IMR-90 (cell line): ENCODE measurements at regions not wholly inside any gene's neighbourhood (a gene's known extent, or its start where the extent isn't known, plus 50 kb on each side); places are given as distances from the start of the nearest gene placed in this dataset.

Source experiments
- BHLHE40 ChIP-seq: fragments of 150-350 bp; IDR thresholded peaks from 2 replicates; pipeline ENCODE4 v1.6.1; 2016; ENCODE audit warnings: mild to moderate bottlenecking, low read depth, low read length
- CEBPB ChIP-seq: IDR thresholded peaks from 2 replicates; pipeline ENCODE4 v1.6.1; 2012; ENCODE audit warnings: low read depth, low read length, improper control_type of control experiment
- CHD1 ChIP-seq: IDR thresholded peaks from 2 replicates; pipeline ENCODE4 v1.6.1; 2012; ENCODE audit warnings: low read depth, low read length, improper control_type of control experiment
- MAFK ChIP-seq: IDR thresholded peaks from 2 replicates; pipeline ENCODE4 v1.6.1; 2012; ENCODE audit warnings: low read depth, low read length, improper control_type of control experiment
- MAZ ChIP-seq: IDR thresholded peaks from 2 replicates; pipeline ENCODE4 v1.6.1; 2012; ENCODE audit warnings: low read depth, mild to moderate bottlenecking, low read length, improper control_type of control experiment, moderate library complexity, borderline replicate concordance
- POLR2A ChIP-seq: IDR thresholded peaks from 2 replicates; pipeline ENCODE4 v1.6.1; 2012; ENCODE audit warnings: mild to moderate bottlenecking, low read depth, low read length
- RAD21 ChIP-seq: IDR thresholded peaks from 2 replicates; pipeline ENCODE4 v1.6.1; 2012; ENCODE audit warnings: low read length, improper control_type of control experiment
- RFX5 ChIP-seq: IDR thresholded peaks from 2 replicates; pipeline ENCODE4 v1.8.0; 2012; ENCODE audit warnings: low read depth, mild to moderate bottlenecking, low read length, moderate library complexity
- SMC3 ChIP-seq: fragments of 150-350 bp; IDR thresholded peaks from 2 replicates; pipeline ENCODE4 v1.6.1; 2016; ENCODE audit warnings: low read depth, mild to moderate bottlenecking, antibody characterized with exemption, low read length, moderate library complexity
- TF ChIP-seq, protein P1 (sequence below): conservative IDR thresholded peaks from 2 replicates; pipeline ENCODE4 v1.5.1; 2012; ENCODE audit warnings: mild to moderate bottlenecking, low read depth, low read length, improper control_type of control experiment
- TF ChIP-seq, protein P2 (sequence below): fragments of 150-350 bp; IDR thresholded peaks from 2 replicates; pipeline ENCODE4 v1.6.1; 2017; ENCODE audit warnings: mild to moderate bottlenecking, antibody characterized with exemption, low read length, low read depth

DNA sequence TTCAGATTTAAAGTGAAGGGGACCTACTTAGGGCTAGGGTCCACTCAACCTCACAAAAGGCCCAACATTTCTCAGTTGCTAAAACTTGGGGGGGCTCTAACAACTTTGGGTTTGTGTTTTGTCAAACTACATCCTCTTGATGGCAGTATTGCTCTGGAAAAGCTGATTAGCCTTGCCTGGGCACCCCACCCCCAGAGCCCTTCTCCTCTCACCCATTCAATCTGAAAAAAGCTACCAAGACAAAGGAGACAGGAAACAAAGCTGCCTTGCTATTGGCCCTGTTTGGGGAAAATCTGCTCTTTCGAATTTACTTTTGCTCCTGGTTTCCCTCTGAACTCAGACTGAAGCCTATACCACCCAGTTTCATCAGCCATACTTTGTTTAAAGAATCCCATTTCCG lies 195.2 kb upstream of the STK26 start:
- TF ChIP-seq, protein P1, sequence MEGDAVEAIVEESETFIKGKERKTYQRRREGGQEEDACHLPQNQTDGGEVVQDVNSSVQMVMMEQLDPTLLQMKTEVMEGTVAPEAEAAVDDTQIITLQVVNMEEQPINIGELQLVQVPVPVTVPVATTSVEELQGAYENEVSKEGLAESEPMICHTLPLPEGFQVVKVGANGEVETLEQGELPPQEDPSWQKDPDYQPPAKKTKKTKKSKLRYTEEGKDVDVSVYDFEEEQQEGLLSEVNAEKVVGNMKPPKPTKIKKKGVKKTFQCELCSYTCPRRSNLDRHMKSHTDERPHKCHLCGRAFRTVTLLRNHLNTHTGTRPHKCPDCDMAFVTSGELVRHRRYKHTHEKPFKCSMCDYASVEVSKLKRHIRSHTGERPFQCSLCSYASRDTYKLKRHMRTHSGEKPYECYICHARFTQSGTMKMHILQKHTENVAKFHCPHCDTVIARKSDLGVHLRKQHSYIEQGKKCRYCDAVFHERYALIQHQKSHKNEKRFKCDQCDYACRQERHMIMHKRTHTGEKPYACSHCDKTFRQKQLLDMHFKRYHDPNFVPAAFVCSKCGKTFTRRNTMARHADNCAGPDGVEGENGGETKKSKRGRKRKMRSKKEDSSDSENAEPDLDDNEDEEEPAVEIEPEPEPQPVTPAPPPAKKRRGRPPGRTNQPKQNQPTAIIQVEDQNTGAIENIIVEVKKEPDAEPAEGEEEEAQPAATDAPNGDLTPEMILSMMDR: peak; percentile 30; the same call in 1 of the 2 replicates
- TF ChIP-seq RAD21 (peak; percentile 29), MAZ (no peak), RFX5 (no peak), SMC3 (no peak), POLR2A (no peak), MAFK (no peak), CHD1 (no peak), CEBPB (no peak), BHLHE40 (no peak)
- TF ChIP-seq, protein P2, sequence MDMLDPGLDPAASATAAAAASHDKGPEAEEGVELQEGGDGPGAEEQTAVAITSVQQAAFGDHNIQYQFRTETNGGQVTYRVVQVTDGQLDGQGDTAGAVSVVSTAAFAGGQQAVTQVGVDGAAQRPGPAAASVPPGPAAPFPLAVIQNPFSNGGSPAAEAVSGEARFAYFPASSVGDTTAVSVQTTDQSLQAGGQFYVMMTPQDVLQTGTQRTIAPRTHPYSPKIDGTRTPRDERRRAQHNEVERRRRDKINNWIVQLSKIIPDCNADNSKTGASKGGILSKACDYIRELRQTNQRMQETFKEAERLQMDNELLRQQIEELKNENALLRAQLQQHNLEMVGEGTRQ: no peak
